Retinal pigment epithelial cell (primary cell): ENCODE measurements at regions not wholly inside any gene's neighbourhood (a gene's known extent, or its start where the extent isn't known, plus 50 kb on each side); places are given as distances from the start of the nearest gene placed in this dataset.

ENCODE experiments used
- DNase-seq: peaks from one replicate; pipeline ENCODE4 v3.0.0-alpha.2; 2010; ENCODE audit warnings: low read depth
- H3K4me3 ChIP-seq: 2 replicates; pipeline ENCODE4 v1.5.1; 2011; ENCODE audit warnings: mild to moderate bottlenecking, low read length, control low read depth, moderate library complexity
- CTCF ChIP-seq: conservative IDR thresholded peaks from 2 replicates; pipeline ENCODE4 v1.5.1; 2011; ENCODE audit warnings: low read depth, low read length, control low read depth, inconsistent platforms

- TF ChIP-seq CTCF: no peak
- no peak overlapping the region for H3K4me3 ChIP-seq
- no peak for DNase-seq
Observed at GRCh38 chr10:61073391-61073790, 129.4 kb upstream of the RHOBTB1 start.

DNA sequence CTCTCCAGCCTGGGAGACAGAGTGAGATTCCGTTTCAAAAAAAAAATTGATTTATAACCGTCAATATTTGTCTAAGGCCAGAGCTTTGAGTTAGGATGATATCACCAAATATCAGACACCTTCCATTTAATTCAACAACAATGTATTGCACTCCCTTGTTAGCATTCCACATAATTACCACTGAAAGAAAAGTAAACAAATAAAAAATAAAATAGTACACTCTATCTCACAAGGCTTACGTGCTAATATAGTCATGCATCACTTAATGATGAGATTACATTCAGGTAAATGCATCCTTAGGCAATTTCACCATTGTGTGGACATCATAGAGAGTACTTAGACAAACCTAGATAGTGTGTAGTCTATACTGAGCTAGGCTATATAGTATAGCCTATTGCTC lies 127.6 kb upstream of the RHOBTB1 start:
- no peak for DNase-seq
- H3K4me3 ChIP-seq: no peak overlapping the region
- no peak for TF ChIP-seq CTCF

DNA sequence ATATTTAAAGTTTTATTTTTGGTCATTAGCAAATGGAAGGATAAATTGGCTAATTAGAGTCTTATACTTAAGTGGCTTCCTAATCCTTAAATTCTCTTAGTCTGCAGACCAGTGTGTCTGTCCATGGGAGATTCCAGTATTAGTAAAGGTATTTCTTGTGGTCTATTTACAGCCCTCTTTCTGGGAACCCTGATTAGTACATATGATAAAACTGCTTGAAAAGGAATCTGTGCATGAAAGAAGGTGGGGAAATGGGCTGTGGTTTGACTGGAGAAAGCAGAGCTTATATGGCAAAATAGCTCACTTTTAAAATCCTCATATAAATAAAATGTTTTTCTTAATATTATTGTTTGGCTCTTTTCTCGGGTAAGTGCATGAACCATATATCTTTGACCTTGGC lies 124.5 kb upstream of the RHOBTB1 start:
- peak; percentile 93 for DNase-seq
- no peak overlapping the region for H3K4me3 ChIP-seq
- TF ChIP-seq CTCF: no peak

GRCh38 chr10:61067671-61068336 lies 123.8 kb upstream of the RHOBTB1 start:
- no peak for DNase-seq
- no peak overlapping the region for H3K4me3 ChIP-seq
- no peak for TF ChIP-seq CTCF

DNA sequence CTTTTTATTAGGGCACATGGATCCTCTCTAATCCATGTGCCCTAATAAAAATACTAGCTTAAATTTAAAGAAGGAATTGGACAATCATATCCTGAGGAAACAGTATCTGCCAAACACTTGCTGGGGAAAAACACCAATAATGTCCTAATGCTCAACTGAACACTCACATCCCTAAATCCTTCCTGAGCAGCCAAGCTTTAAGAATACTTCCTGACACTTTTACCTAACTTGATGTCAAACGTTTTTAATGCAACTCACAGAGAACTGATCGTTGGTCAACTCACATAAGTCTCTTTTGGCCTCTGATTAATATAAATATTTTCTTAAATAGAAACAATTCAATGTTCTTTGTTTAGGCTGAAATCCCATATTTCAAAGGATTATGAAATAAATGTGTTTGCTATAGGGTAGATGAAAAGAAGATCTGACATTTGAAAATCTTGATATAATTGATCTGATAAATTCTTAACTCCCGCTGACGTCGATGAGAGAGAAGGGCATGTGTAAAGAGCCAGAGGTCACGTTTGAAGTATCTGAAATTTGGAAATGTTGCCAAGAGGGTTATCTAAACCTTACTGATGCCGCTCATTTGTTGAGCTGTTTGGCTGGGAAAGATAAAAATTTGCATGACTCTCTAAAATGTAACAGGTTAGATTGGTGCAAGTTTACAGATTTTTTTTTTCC lies 122.8 kb upstream of the RHOBTB1 start:
- no peak overlapping the region for H3K4me3 ChIP-seq
- no peak for TF ChIP-seq CTCF
- peak; percentile 95 for DNase-seq

DNA sequence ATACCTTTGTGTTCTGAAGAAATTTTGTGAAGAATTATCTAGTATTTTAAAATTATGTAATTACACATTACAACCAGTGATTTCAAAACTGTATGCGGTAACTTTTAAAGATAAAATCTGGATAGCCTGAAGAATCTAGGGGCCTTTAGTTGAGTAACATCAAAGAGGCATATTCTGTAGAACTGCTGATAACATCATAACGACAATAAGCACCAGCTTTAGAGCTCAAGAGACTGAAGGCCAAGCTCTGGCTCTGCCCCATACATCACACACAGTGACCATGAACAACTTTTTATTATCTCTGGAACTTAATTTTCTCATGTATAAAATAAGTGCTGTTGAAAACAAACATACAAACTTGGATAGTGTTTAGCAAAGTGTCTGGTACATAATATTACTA lies 121.1 kb upstream of the RHOBTB1 start:
- DNase-seq: no peak
- H3K4me3 ChIP-seq: no peak overlapping the region
- no peak for TF ChIP-seq CTCF

GRCh38 chr10:61064356-61064755 lies 120.4 kb upstream of the RHOBTB1 start:
- no peak for DNase-seq
- no peak overlapping the region for H3K4me3 ChIP-seq
- TF ChIP-seq CTCF: no peak
